ENCODE measurements at regions not wholly inside any gene's neighbourhood (a gene's known extent, or its start where the extent isn't known, plus 50 kb on each side); places are given as distances from the start of the nearest gene placed in this dataset.
A peak's percentile ranks its signal among the peaks of the same experiment; 100 is the strongest.

DNA sequence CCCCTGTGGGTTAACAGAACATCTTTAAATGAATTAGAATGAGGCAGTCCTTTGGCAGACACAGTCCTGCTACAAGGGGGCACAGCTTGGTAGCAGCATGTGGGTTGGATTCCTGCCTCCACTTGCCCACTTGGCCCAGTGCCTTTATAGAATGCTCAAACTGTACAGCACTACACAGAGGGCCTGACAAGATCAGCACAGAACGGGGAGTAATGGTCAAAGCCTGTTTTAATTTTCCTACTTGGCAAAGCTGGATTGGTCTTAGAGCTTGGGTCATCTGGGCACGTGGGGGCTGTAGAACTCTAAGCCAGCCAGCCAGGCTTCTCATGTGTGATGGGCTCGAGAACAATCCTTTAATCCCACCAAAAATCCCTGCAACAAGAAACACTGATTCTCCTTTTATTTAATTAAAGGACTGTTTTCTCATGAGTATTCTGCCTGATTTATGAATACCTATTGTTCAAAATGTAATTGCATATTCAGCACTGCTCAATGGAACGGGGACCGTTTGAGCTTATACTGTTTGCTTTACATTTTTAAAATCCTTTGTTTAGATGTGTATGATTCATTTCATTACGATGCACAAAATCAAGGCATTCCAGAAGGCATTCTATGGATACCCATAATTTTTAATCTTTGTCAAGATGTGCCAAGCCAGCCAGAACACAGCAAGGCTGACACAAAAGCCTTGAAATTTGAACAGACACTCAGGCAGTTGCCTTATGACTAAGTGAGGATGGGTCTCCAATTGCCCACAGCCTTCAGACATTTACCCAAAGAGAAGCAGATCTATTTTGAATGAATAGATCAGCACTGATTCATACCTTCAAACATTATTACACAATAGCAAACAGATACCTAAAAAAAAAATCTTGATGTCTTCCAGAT, 249.3 kb upstream of the TGFBR2 start:
- TF ChIP-seq PPARA (CRISPR knock-in tag; IDR thresholded peaks at IDR 0.05; ENCODE audit: borderline replicate concordance) (no peak), ISL1 (CRISPR knock-in tag; IDR thresholded peaks at IDR 0.05) (peak; percentile 67)
- ATAC-seq: peak; percentile 83

GRCh38 chr3:30357897-30358296, 248.5 kb upstream of the TGFBR2 start:
- no peak for TF ChIP-seq BACH2 (CRISPR knock-in tag; IDR thresholded peaks at IDR 0.05; ENCODE audit: borderline replicate concordance)
- no peak for TF ChIP-seq ZFP3 (CRISPR knock-in tag; IDR thresholded peaks at IDR 0.05)
- no peak for TF ChIP-seq TOX (CRISPR knock-in tag; IDR thresholded peaks at IDR 0.05; ENCODE audit: borderline replicate concordance)
- no peak for TF ChIP-seq GLIS3 (CRISPR knock-in tag; IDR thresholded peaks at IDR 0.05)
- no peak for TF ChIP-seq ZNF8 (CRISPR knock-in tag; IDR thresholded peaks at IDR 0.05)
- TF ChIP-seq CSDC2 (CRISPR knock-in tag; IDR thresholded peaks at IDR 0.05): no peak
- TF ChIP-seq, protein P1, sequence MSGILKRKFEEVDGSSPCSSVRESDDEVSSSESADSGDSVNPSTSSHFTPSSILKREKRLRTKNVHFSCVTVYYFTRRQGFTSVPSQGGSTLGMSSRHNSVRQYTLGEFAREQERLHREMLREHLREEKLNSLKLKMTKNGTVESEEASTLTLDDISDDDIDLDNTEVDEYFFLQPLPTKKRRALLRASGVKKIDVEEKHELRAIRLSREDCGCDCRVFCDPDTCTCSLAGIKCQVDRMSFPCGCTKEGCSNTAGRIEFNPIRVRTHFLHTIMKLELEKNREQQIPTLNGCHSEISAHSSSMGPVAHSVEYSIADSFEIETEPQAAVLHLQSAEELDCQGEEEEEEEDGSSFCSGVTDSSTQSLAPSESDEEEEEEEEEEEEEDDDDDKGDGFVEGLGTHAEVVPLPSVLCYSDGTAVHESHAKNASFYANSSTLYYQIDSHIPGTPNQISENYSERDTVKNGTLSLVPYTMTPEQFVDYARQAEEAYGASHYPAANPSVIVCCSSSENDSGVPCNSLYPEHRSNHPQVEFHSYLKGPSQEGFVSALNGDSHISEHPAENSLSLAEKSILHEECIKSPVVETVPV (CRISPR knock-in tag; IDR thresholded peaks at IDR 0.05): no peak
- TF ChIP-seq ZNF70 (CRISPR knock-in tag; IDR thresholded peaks at IDR 0.05): no peak
- TF ChIP-seq OSR1 (CRISPR knock-in tag; IDR thresholded peaks at IDR 0.05): no peak
- no peak for TF ChIP-seq CREB5 (CRISPR knock-in tag; IDR thresholded peaks at IDR 0.05; ENCODE audit: low read depth)
- TF ChIP-seq ISL1 (CRISPR knock-in tag; IDR thresholded peaks at IDR 0.05): no peak
- TF ChIP-seq, protein P2, sequence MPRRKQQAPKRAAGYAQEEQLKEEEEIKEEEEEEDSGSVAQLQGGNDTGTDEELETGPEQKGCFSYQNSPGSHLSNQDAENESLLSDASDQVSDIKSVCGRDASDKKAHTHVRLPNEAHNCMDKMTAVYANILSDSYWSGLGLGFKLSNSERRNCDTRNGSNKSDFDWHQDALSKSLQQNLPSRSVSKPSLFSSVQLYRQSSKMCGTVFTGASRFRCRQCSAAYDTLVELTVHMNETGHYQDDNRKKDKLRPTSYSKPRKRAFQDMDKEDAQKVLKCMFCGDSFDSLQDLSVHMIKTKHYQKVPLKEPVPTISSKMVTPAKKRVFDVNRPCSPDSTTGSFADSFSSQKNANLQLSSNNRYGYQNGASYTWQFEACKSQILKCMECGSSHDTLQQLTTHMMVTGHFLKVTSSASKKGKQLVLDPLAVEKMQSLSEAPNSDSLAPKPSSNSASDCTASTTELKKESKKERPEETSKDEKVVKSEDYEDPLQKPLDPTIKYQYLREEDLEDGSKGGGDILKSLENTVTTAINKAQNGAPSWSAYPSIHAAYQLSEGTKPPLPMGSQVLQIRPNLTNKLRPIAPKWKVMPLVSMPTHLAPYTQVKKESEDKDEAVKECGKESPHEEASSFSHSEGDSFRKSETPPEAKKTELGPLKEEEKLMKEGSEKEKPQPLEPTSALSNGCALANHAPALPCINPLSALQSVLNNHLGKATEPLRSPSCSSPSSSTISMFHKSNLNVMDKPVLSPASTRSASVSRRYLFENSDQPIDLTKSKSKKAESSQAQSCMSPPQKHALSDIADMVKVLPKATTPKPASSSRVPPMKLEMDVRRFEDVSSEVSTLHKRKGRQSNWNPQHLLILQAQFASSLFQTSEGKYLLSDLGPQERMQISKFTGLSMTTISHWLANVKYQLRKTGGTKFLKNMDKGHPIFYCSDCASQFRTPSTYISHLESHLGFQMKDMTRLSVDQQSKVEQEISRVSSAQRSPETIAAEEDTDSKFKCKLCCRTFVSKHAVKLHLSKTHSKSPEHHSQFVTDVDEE (CRISPR knock-in tag; IDR thresholded peaks at IDR 0.05): no peak
- no peak for TF ChIP-seq RARB (CRISPR knock-in tag; IDR thresholded peaks at IDR 0.05)
- TF ChIP-seq SNAI2 (CRISPR knock-in tag; IDR thresholded peaks at IDR 0.05): no peak
- no peak for TF ChIP-seq TCF4 (CRISPR knock-in tag; IDR thresholded peaks at IDR 0.05; ENCODE audit: borderline replicate concordance)
- TF ChIP-seq ESRRG (CRISPR knock-in tag; IDR thresholded peaks at IDR 0.05): no peak
- ATAC-seq: peak; percentile 52

GRCh38 chr3:30358871-30359270, 247.5 kb upstream of the TGFBR2 start:
- no peak for ATAC-seq
- TF ChIP-seq ZFP3 (CRISPR knock-in tag; IDR thresholded peaks at IDR 0.05) (no peak), ZFP30 (CRISPR knock-in tag; IDR thresholded peaks at IDR 0.05) (no peak), ESRRG (CRISPR knock-in tag; IDR thresholded peaks at IDR 0.05) (no peak), RARB (CRISPR knock-in tag; IDR thresholded peaks at IDR 0.05) (no peak), POU6F1 (CRISPR knock-in tag; IDR thresholded peaks at IDR 0.05; ENCODE audit: borderline replicate concordance, low read depth) (no peak), CSDC2 (CRISPR knock-in tag; IDR thresholded peaks at IDR 0.05) (no peak), PPARA (CRISPR knock-in tag; IDR thresholded peaks at IDR 0.05; ENCODE audit: borderline replicate concordance) (no peak), TOX (CRISPR knock-in tag; IDR thresholded peaks at IDR 0.05; ENCODE audit: borderline replicate concordance) (no peak), CREB5 (CRISPR knock-in tag; IDR thresholded peaks at IDR 0.05; ENCODE audit: low read depth) (no peak)
- TF ChIP-seq, protein P2 (CRISPR knock-in tag; IDR thresholded peaks at IDR 0.05): no peak
- TF ChIP-seq, protein P1 (CRISPR knock-in tag; IDR thresholded peaks at IDR 0.05): no peak
- TF ChIP-seq, protein P3, sequence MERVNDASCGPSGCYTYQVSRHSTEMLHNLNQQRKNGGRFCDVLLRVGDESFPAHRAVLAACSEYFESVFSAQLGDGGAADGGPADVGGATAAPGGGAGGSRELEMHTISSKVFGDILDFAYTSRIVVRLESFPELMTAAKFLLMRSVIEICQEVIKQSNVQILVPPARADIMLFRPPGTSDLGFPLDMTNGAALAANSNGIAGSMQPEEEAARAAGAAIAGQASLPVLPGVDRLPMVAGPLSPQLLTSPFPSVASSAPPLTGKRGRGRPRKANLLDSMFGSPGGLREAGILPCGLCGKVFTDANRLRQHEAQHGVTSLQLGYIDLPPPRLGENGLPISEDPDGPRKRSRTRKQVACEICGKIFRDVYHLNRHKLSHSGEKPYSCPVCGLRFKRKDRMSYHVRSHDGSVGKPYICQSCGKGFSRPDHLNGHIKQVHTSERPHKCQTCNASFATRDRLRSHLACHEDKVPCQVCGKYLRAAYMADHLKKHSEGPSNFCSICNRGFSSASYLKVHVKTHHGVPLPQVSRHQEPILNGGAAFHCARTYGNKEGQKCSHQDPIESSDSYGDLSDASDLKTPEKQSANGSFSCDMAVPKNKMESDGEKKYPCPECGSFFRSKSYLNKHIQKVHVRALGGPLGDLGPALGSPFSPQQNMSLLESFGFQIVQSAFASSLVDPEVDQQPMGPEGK (CRISPR knock-in tag; IDR thresholded peaks at IDR 0.05; ENCODE audit: borderline replicate concordance): no peak

Data from SK-N-SH treated with all-trans-retinoic acid at 6 μM for 48 hours (cell line).